ENCODE measurements at regions not wholly inside any gene's neighbourhood (a gene's known extent, or its start where the extent isn't known, plus 50 kb on each side); places are given as distances from the start of the nearest gene placed in this dataset.

GRCh38 chr6:8278562-8278961 lies 156.8 kb downstream of the SLC35B3 start:
- H3K27ac ChIP-seq (ENCODE audit: low read depth in 2 of 2, low read length in 1 of 2) = no peak overlapping the region
- no peaks in the 10 kb centered on the region for H3K9me3 ChIP-seq (ENCODE audit: control insufficient read depth in 2 of 2, insufficient read depth in 1 of 2, low read depth in 1 of 2, low read length in 1 of 2)
- no peaks in the 10 kb centered on the region for H3K27me3 ChIP-seq (ENCODE audit: control insufficient read depth in 1 of 2, insufficient read depth in 2 of 2, low read length in 2 of 2)
- WGBS, 2 donors = 59 to 79% methylated on average over 8 of the region's 8 CpGs
- H3K4me3 ChIP-seq (ENCODE audit: low read depth in 1 of 2, low read length in 2 of 2) = no peak overlapping the region
- no peaks in the 10 kb centered on the region for H3K4me1 ChIP-seq (ENCODE audit: control insufficient read depth in 2 of 2, insufficient read depth in 2 of 2, low read length in 1 of 2)
- no peaks in the 10 kb centered on the region for H3K36me3 ChIP-seq (ENCODE audit: control insufficient read depth in 2 of 2, insufficient read depth in 2 of 2, low read length in 1 of 2)

DNA sequence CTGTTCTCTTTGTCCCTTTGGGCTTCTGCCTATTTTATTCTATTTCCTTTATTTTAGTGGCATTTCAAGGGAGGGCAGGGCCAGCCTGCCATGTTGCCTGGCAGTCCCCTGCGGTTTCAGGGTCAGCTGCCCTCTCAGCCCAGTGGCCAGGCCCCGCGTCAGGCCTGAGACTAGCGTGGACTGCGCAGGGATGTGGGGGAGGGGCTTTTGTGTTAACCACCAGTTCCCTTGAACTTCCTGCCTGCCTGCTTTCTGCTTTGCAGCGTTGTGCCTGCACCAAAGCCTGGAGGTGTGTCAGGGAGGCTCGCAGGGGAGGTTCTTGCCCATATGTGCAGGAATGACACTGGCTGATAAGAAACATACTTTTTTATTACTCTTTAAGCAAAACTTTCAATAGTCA lies 157.6 kb downstream of the SLC35B3 start:
- Histone ChIP-seq H3K9me3 (ENCODE audit: control insufficient read depth in 2 of 2, insufficient read depth in 1 of 2, low read depth in 1 of 2, low read length in 1 of 2) (no peaks in the 10 kb centered on the region), H3K36me3 (ENCODE audit: control insufficient read depth in 2 of 2, insufficient read depth in 2 of 2, low read length in 1 of 2) (no peaks in the 10 kb centered on the region), H3K4me3 (ENCODE audit: low read depth in 1 of 2, low read length in 2 of 2) (no peak overlapping the region), H3K4me1 (ENCODE audit: control insufficient read depth in 2 of 2, insufficient read depth in 2 of 2, low read length in 1 of 2) (no peaks in the 10 kb centered on the region), H3K27me3 (ENCODE audit: control insufficient read depth in 1 of 2, insufficient read depth in 2 of 2, low read length in 2 of 2) (no peaks in the 10 kb centered on the region), H3K27ac (ENCODE audit: low read depth in 2 of 2, low read length in 1 of 2) (no peak overlapping the region)
- WGBS, 2 donors = 35 to 46% methylated on average over 7 of the region's 7 CpGs

GRCh38 chr6:8276148-8276547 lies 159.2 kb downstream of the SLC35B3 start:
- Histone ChIP-seq H3K36me3 (ENCODE audit: control insufficient read depth in 2 of 2, insufficient read depth in 2 of 2, low read length in 1 of 2) (no peaks in the 10 kb centered on the region), H3K27me3 (ENCODE audit: control insufficient read depth in 1 of 2, insufficient read depth in 2 of 2, low read length in 2 of 2) (no peaks in the 10 kb centered on the region)

DNA sequence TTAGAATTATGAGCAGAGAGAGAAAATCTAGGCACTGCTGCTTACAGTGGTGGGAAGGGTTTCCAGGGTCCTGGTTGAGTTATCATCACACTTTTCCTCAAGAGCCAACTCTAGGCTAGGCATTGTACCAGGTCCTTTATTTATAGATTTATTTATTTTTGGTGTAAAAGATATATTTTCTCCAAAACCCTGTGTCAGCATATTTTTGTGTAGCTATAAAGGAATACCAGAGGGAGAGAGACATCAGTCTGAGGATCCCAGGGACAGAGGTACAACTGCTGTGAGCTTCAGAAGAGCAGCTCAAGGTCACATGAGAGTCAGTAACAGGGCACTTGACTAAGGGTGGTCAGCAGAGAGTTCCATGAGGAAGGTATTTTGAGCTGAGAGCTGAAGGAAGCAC lies 159.7 kb downstream of the SLC35B3 start:
- H3K36me3 ChIP-seq (ENCODE audit: control insufficient read depth in 2 of 2, insufficient read depth in 2 of 2, low read length in 1 of 2) = no peaks in the 10 kb centered on the region
- no peaks in the 10 kb centered on the region for H3K27me3 ChIP-seq (ENCODE audit: control insufficient read depth in 1 of 2, insufficient read depth in 2 of 2, low read length in 2 of 2)
- no peaks in the 10 kb centered on the region for H3K9me3 ChIP-seq (ENCODE audit: control insufficient read depth in 2 of 2, insufficient read depth in 1 of 2, low read depth in 1 of 2, low read length in 1 of 2)
- H3K27ac ChIP-seq (ENCODE audit: low read depth in 2 of 2, low read length in 1 of 2) = no peak overlapping the region
- no peaks in the 10 kb centered on the region for H3K4me1 ChIP-seq (ENCODE audit: control insufficient read depth in 2 of 2, insufficient read depth in 2 of 2, low read length in 1 of 2)
- no peak overlapping the region for H3K4me3 ChIP-seq (ENCODE audit: low read depth in 1 of 2, low read length in 2 of 2)

More at GRCh38 chr6:8276148-8276547, 159.2 kb downstream of the SLC35B3 start:
- WGBS, 2 donors = 85 to 89% methylated on average over 7 of the region's 7 CpGs
- Histone ChIP-seq H3K27ac (ENCODE audit: low read depth in 2 of 2, low read length in 1 of 2) (no peak overlapping the region), H3K9me3 (ENCODE audit: control insufficient read depth in 2 of 2, insufficient read depth in 1 of 2, low read depth in 1 of 2, low read length in 1 of 2) (no peaks in the 10 kb centered on the region), H3K4me1 (ENCODE audit: control insufficient read depth in 2 of 2, insufficient read depth in 2 of 2, low read length in 1 of 2) (no peaks in the 10 kb centered on the region), H3K4me3 (ENCODE audit: low read depth in 1 of 2, low read length in 2 of 2) (no peak overlapping the region)

- Histone ChIP-seq H3K36me3 (ENCODE audit: control insufficient read depth in 2 of 2, insufficient read depth in 2 of 2, low read length in 1 of 2) (no peaks in the 10 kb centered on the region), H3K27ac (ENCODE audit: low read depth in 2 of 2, low read length in 1 of 2) (no peak overlapping the region), H3K27me3 (ENCODE audit: control insufficient read depth in 1 of 2, insufficient read depth in 2 of 2, low read length in 2 of 2) (no peaks in the 10 kb centered on the region), H3K4me3 (ENCODE audit: low read depth in 1 of 2, low read length in 2 of 2) (no peak overlapping the region), H3K9me3 (ENCODE audit: control insufficient read depth in 2 of 2, insufficient read depth in 1 of 2, low read depth in 1 of 2, low read length in 1 of 2) (no peaks in the 10 kb centered on the region), H3K4me1 (ENCODE audit: control insufficient read depth in 2 of 2, insufficient read depth in 2 of 2, low read length in 1 of 2) (no peaks in the 10 kb centered on the region)
- 62 to 67% methylated on average over 3 of the region's 3 CpGs for WGBS, 2 donors
Measured at GRCh38 chr6:8274226-8274625, 161.1 kb downstream of the SLC35B3 start.

DNA sequence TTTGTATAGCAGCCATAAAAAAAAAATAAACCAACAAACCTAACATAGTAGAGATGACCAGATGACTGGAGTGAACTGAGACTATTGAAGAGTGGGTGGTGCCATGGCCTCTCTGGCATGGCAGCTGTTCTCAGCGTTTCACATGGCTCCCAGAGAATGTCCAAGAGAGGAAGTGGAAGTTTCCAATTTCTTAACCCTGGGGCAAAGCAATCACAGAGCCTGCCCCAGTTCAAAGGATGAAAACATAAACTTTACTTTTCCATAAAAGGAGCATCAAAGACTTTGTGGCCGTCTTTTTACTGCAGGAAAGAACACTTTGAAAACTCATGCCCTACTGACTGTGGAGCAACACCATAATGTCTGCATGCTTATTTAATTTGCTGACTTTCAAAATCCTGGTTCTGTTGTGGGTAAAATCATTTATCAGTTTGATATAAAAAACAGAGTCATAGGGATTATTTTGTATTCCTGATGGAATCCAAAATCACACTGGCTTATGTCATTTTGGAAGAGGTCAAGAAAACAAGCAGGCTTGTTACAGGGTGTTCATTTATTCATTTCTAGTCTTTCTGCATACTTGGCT lies 165.4 kb downstream of the SLC35B3 start:
- Histone ChIP-seq H3K9me3 (ENCODE audit: control insufficient read depth in 2 of 2, insufficient read depth in 1 of 2, low read depth in 1 of 2, low read length in 1 of 2) (no peaks in the 10 kb centered on the region), H3K4me3 (ENCODE audit: low read depth in 1 of 2, low read length in 2 of 2) (no peak overlapping the region), H3K27me3 (ENCODE audit: control insufficient read depth in 1 of 2, insufficient read depth in 2 of 2, low read length in 2 of 2) (no peaks in the 10 kb centered on the region), H3K4me1 (ENCODE audit: control insufficient read depth in 2 of 2, insufficient read depth in 2 of 2, low read length in 1 of 2) (no peaks in the 10 kb centered on the region), H3K36me3 (ENCODE audit: control insufficient read depth in 2 of 2, insufficient read depth in 2 of 2, low read length in 1 of 2) (no peaks in the 10 kb centered on the region), H3K27ac (ENCODE audit: low read depth in 2 of 2, low read length in 1 of 2) (no peak overlapping the region)
- 7 to 29% methylated on average over 2 of the region's 2 CpGs for WGBS, 2 donors

DNA sequence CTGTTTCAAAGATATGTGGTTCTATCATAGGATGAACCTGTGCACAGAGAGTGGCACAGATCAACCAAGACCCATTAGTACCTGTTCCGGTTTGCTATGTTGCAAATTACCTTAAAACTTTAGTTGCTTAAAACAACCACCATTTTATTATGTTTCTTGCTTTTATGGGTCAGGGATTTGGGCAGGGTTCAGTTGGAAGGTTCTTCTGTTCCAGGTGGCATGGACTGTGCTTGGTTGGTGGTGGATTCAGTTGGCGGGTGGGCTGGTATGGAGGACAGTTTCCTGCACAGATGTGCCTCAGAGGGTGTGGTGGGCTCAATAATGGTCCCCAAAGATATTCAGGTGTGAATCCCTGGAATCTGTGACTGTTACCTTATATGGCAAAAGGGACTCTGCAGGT lies 166.3 kb downstream of the SLC35B3 start:
- Histone ChIP-seq H3K27ac (ENCODE audit: low read depth in 2 of 2, low read length in 1 of 2) (no peak overlapping the region), H3K4me3 (ENCODE audit: low read depth in 1 of 2, low read length in 2 of 2) (no peak overlapping the region)

GRCh38 chr6:8268606-8269005 lies 166.3 kb upstream of the EEF1E1 start:
- H3K4me3 ChIP-seq (ENCODE audit: low read depth in 1 of 2, low read length in 2 of 2) = no peak overlapping the region
- no peaks in the 10 kb centered on the region for H3K27me3 ChIP-seq (ENCODE audit: control insufficient read depth in 1 of 2, insufficient read depth in 2 of 2, low read length in 2 of 2)
- H3K9me3 ChIP-seq (ENCODE audit: control insufficient read depth in 2 of 2, insufficient read depth in 1 of 2, low read depth in 1 of 2, low read length in 1 of 2) = no peaks in the 10 kb centered on the region
- no peaks in the 10 kb centered on the region for H3K4me1 ChIP-seq (ENCODE audit: control insufficient read depth in 2 of 2, insufficient read depth in 2 of 2, low read length in 1 of 2)
- no peaks in the 10 kb centered on the region for H3K36me3 ChIP-seq (ENCODE audit: control insufficient read depth in 2 of 2, insufficient read depth in 2 of 2, low read length in 1 of 2)
- no peak overlapping the region for H3K27ac ChIP-seq (ENCODE audit: low read depth in 2 of 2, low read length in 1 of 2)
- 85 to 86% methylated on average over 9 of the region's 9 CpGs for WGBS, 2 donors

More for the DNA sequence above, 166.3 kb downstream of the SLC35B3 start:
- Histone ChIP-seq H3K27me3 (ENCODE audit: control insufficient read depth in 1 of 2, insufficient read depth in 2 of 2, low read length in 2 of 2) (no peaks in the 10 kb centered on the region), H3K4me1 (ENCODE audit: control insufficient read depth in 2 of 2, insufficient read depth in 2 of 2, low read length in 1 of 2) (no peaks in the 10 kb centered on the region), H3K36me3 (ENCODE audit: control insufficient read depth in 2 of 2, insufficient read depth in 2 of 2, low read length in 1 of 2) (no peaks in the 10 kb centered on the region), H3K9me3 (ENCODE audit: control insufficient read depth in 2 of 2, insufficient read depth in 1 of 2, low read depth in 1 of 2, low read length in 1 of 2) (no peaks in the 10 kb centered on the region)
- 76 to 95% methylated on average over 2 of the region's 2 CpGs for WGBS, 2 donors

- Histone ChIP-seq H3K4me3 (ENCODE audit: low read depth in 1 of 2, low read length in 2 of 2) (no peak overlapping the region), H3K27me3 (ENCODE audit: control insufficient read depth in 1 of 2, insufficient read depth in 2 of 2, low read length in 2 of 2) (no peaks in the 10 kb centered on the region), H3K27ac (ENCODE audit: low read depth in 2 of 2, low read length in 1 of 2) (no peak overlapping the region), H3K9me3 (ENCODE audit: control insufficient read depth in 2 of 2, insufficient read depth in 1 of 2, low read depth in 1 of 2, low read length in 1 of 2) (no peaks in the 10 kb centered on the region), H3K4me1 (ENCODE audit: control insufficient read depth in 2 of 2, insufficient read depth in 2 of 2, low read length in 1 of 2) (no peaks in the 10 kb centered on the region), H3K36me3 (ENCODE audit: control insufficient read depth in 2 of 2, insufficient read depth in 2 of 2, low read length in 1 of 2) (no peaks in the 10 kb centered on the region)
- 24 to 41% methylated on average over 1 of the region's 1 CpG for WGBS, 2 donors
Measured at GRCh38 chr6:8268156-8268555, 165.8 kb upstream of the EEF1E1 start.

GRCh38 chr6:8260610-8261009 lies 158.3 kb upstream of the EEF1E1 start:
- H3K27me3 ChIP-seq (ENCODE audit: control insufficient read depth in 1 of 2, insufficient read depth in 2 of 2, low read length in 2 of 2) = no peaks in the 10 kb centered on the region
- H3K36me3 ChIP-seq (ENCODE audit: control insufficient read depth in 2 of 2, insufficient read depth in 2 of 2, low read length in 1 of 2) = no peaks in the 10 kb centered on the region
- H3K9me3 ChIP-seq (ENCODE audit: control insufficient read depth in 2 of 2, insufficient read depth in 1 of 2, low read depth in 1 of 2, low read length in 1 of 2) = no peaks in the 10 kb centered on the region
- H3K27ac ChIP-seq (ENCODE audit: low read depth in 2 of 2, low read length in 1 of 2) = no peak overlapping the region
- H3K4me1 ChIP-seq (ENCODE audit: control insufficient read depth in 2 of 2, insufficient read depth in 2 of 2, low read length in 1 of 2) = no peaks in the 10 kb centered on the region
- no peak overlapping the region for H3K4me3 ChIP-seq (ENCODE audit: low read depth in 1 of 2, low read length in 2 of 2)
- 73 to 74% methylated on average over 3 of the region's 3 CpGs for WGBS, 2 donors
